Colonic mucosa (tissue), 4 donors: ENCODE measurements at regions not wholly inside any gene's neighbourhood (a gene's known extent, or its start where the extent isn't known, plus 50 kb on each side); places are given as distances from the start of the nearest gene placed in this dataset.

Experiments used
- DNase-seq: peaks from one replicate; pipeline ENCODE4 v3.0.0-alpha.2; 2020
- H3K27ac ChIP-seq: fragments of 200-600 bp; one replicate; pipeline ENCODE4 v1.8.0; 2021
- H3K27me3 ChIP-seq: fragments of 200-600 bp; one replicate; pipeline ENCODE4 v1.8.0; 2021
- H3K36me3 ChIP-seq: fragments of 200-600 bp; one replicate; pipeline ENCODE4 v1.8.0; 2021
- H3K4me1 ChIP-seq: fragments of 200-600 bp; one replicate; pipeline ENCODE4 v1.8.0; 2021; ENCODE audit warnings: mild to moderate bottlenecking
- H3K4me3 ChIP-seq: fragments of 200-600 bp; one replicate; pipeline ENCODE4 v1.8.0; 2021
- H3K9ac ChIP-seq, 2 donors: one replicate each; pipeline ENCODE4 v1.7.0; 2013; ENCODE audit warnings: control low read depth in 2 of 2, low read depth in 2 of 2, low read length in 2 of 2
- H3K9me3 ChIP-seq: fragments of 200-600 bp; one replicate; pipeline ENCODE4 v1.8.0; 2021
- intact Hi-C: fragments of 100-400 bp; cut with DNase I; formaldehyde crosslinking; loops from one replicate; pipeline ENCODE4 v1.14.1; 2022
- TF ChIP-seq, protein P1 (sequence below): fragments of 200-600 bp; IDR thresholded peaks from one replicate; pipeline ENCODE4 v1.8.0; 2022; ENCODE audit warnings: antibody characterized with exemption, mild to moderate bottlenecking
- donor health status: healthy.
- donor health status: DM: no; HTN: no; CAD: no.
- donor health status: DM: no; HTN: no; CAD: no.

DNA sequence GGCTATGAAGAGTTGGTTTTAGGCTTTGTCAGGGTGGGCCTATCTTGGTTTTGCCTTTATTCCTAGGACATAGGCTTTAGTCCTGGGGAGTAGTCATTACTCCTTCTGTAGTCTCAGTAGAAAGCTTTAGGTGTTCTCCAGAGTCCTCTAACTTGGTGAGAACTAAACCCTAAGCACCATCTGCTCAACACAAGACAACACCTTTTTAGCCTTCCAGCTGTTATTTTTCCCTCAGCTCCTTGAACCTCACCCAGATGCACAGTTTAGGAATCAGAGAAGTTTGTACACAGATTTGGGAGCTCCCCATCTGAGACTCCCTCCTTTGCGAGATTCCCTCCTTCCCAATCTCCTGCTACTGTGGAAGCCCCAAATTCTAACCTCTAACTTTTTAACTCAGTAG lies 141.3 kb downstream of the QRSL1 start:
- Histone ChIP-seq H3K9me3 (no peaks in the 10 kb centered on the region), H3K4me3 (no peak overlapping the region), H3K36me3 (no peaks in the 10 kb centered on the region), H3K4me1 (no peaks in the 10 kb centered on the region), H3K9ac (no peak overlapping the region), H3K27ac (no peak overlapping the region), H3K27me3 (no peaks in the 10 kb centered on the region)
- TF ChIP-seq, protein P1, sequence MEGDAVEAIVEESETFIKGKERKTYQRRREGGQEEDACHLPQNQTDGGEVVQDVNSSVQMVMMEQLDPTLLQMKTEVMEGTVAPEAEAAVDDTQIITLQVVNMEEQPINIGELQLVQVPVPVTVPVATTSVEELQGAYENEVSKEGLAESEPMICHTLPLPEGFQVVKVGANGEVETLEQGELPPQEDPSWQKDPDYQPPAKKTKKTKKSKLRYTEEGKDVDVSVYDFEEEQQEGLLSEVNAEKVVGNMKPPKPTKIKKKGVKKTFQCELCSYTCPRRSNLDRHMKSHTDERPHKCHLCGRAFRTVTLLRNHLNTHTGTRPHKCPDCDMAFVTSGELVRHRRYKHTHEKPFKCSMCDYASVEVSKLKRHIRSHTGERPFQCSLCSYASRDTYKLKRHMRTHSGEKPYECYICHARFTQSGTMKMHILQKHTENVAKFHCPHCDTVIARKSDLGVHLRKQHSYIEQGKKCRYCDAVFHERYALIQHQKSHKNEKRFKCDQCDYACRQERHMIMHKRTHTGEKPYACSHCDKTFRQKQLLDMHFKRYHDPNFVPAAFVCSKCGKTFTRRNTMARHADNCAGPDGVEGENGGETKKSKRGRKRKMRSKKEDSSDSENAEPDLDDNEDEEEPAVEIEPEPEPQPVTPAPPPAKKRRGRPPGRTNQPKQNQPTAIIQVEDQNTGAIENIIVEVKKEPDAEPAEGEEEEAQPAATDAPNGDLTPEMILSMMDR: no peak
- intact Hi-C loops: no loop called here
- no peak for DNase-seq

DNA sequence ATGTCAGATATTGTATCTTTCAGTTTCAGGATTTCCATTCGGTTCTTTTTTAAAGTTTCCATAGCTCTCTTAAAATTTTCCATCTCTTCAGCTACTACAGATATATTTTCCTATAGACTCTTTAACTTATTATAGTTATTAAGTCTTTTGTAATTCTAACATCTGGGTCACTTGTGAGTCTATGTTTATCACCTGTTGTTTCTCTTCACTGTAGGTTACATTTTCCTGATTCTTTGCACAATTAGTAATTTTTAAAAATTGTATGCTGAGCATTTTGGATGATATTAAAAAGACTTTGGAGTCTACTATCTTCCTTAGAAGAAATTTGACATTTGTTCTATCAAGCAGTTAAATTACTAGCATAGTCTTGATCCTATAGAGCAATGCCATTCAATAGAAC lies 140.7 kb downstream of the QRSL1 start:
- Histone ChIP-seq H3K36me3 (no peaks in the 10 kb centered on the region), H3K9me3 (no peaks in the 10 kb centered on the region), H3K27ac (no peak overlapping the region), H3K4me3 (no peak overlapping the region), H3K27me3 (no peaks in the 10 kb centered on the region), H3K9ac (no peak overlapping the region), H3K4me1 (no peaks in the 10 kb centered on the region)
- intact Hi-C loops: no loop called here
- no peak for DNase-seq
- TF ChIP-seq, protein P1: no peak

DNA sequence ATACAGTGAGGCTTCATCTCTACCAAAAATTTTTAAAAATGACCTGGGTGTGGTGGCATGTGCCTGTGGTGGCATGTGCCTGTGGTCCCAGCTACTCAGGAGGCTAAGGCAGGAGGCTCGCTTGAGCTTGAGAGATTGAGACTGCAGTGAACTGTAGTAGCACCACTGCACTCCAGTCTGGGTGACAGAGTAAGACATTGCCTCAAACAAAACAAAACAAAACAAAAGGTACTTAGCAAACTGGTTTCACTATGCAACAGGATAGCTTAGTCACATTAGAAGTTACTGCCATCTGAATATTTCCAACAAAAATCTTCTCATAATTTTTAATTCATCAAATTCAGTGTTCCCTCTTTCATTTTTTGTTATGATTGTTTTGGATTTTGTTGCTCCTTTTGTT lies 137.9 kb downstream of the QRSL1 start:
- TF ChIP-seq, protein P1: no peak
- Histone ChIP-seq H3K4me1 (no peaks in the 10 kb centered on the region), H3K36me3 (no peaks in the 10 kb centered on the region), H3K9me3 (no peaks in the 10 kb centered on the region), H3K27ac (no peak overlapping the region), H3K4me3 (no peak overlapping the region), H3K9ac (no peak overlapping the region), H3K27me3 (no peaks in the 10 kb centered on the region)
- DNase-seq: no peak
- intact Hi-C loops: no loop called here

DNA sequence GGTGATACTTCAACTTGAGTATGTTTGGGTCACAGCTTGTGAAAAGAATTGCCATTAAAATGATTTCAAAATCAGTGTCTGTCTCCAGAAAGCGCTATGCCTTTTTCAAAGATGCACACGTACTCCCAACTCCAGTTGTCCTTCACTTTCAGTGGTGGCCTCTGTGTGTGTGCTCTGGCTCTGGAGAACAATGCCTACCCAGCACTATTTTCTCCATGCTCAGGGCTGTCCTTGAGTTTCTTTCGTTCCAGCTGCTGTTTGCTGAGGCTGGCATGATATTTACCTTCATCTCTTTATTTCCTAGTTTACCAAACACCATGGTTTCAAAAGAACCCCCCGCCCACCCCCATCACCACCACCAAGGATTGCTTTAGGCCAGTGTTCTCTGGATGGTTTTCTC lies 136.8 kb downstream of the QRSL1 start:
- no peak for DNase-seq
- H3K4me3 ChIP-seq: no peak overlapping the region
- TF ChIP-seq, protein P1: no peak
- H3K4me1 ChIP-seq: no peaks in the 10 kb centered on the region
- intact Hi-C loops: no loop called here
- no peaks in the 10 kb centered on the region for H3K27me3 ChIP-seq
- H3K27ac ChIP-seq: no peak overlapping the region
- H3K9me3 ChIP-seq: no peaks in the 10 kb centered on the region
- H3K36me3 ChIP-seq: no peaks in the 10 kb centered on the region
- H3K9ac ChIP-seq: no peak overlapping the region

- intact Hi-C loops: no loop called here
- H3K4me1 ChIP-seq: no peaks in the 10 kb centered on the region
These were observed 136.1 kb downstream of the QRSL1 start for GRCh38 chr6:106765496-106765895.

More at GRCh38 chr6:106765496-106765895, 136.1 kb downstream of the QRSL1 start:
- H3K9me3 ChIP-seq: no peaks in the 10 kb centered on the region
- no peaks in the 10 kb centered on the region for H3K36me3 ChIP-seq
- no peak overlapping the region for H3K4me3 ChIP-seq
- H3K9ac ChIP-seq: no peak overlapping the region
- DNase-seq: no peak
- TF ChIP-seq, protein P1: no peak
- H3K27me3 ChIP-seq: no peaks in the 10 kb centered on the region
- no peak overlapping the region for H3K27ac ChIP-seq
